Kidney (tissue), 13 donors: ENCODE measurements at regions not wholly inside any gene's neighbourhood (a gene's known extent, or its start where the extent isn't known, plus 50 kb on each side); places are given as distances from the start of the nearest gene placed in this dataset.
A peak's percentile ranks its signal among the peaks of the same experiment; 100 is the strongest.

Experiments used
- DNase-seq, 5 donors: peaks; one replicate each; pipeline ENCODE4 v3.0.0-alpha.2; 2013 to 2020
- FAIRE-seq: peaks from 2 replicates; lab custom pipeline; 2012; peaks lifted over from hg19 to GRCh38; lab: Jason Lieb, UNC
- H3K27ac ChIP-seq, 2 donors: one replicate each; pipeline ENCODE4 v1.7.0; 2013; ENCODE audit warnings: low read depth in 2 of 2, low read length in 2 of 2, inconsistent platforms in 1 of 2
- H3K27me3 ChIP-seq: one replicate; pipeline ENCODE4 v1.7.1; 2013; ENCODE audit warnings: low read length, inconsistent platforms; ENCODE audit not compliant: control insufficient read depth, insufficient read depth
- H3K36me3 ChIP-seq, 3 donors: one replicate each; pipeline versions ENCODE4 v1.7.0 to v1.7.1; 2013; ENCODE audit warnings: low read length in 3 of 3, control low read depth in 1 of 3, inconsistent platforms in 1 of 3; ENCODE audit not compliant: insufficient read depth in 3 of 3, control insufficient read depth in 2 of 3
- H3K4me1 ChIP-seq, 3 donors: one replicate each; pipeline versions ENCODE4 v1.7.0 to v1.7.1; 2013; ENCODE audit warnings: low read length in 3 of 3, inconsistent platforms in 1 of 3, low read depth in 1 of 3; ENCODE audit not compliant: control insufficient read depth in 2 of 3, insufficient read depth in 2 of 3
- H3K4me3 ChIP-seq, 3 donors: one replicate each; pipeline versions ENCODE4 v1.7.0 to v1.8.1; 2013; ENCODE audit warnings: low read length in 3 of 3, control low read depth in 1 of 3, inconsistent platforms in 1 of 3
- H3K9ac ChIP-seq, 3 donors: one replicate each; pipeline versions ENCODE4 v1.7.0 to v1.7.1; 2013; ENCODE audit warnings: low read length in 3 of 3, control low read depth in 1 of 3, inconsistent platforms in 1 of 3
- H3K9me3 ChIP-seq, 3 donors: one replicate each; pipeline versions ENCODE4 v1.7.0 to v1.7.1; 2013; ENCODE audit warnings: low read length in 3 of 3, control low read depth in 1 of 3, inconsistent platforms in 1 of 3; ENCODE audit not compliant: control insufficient read depth in 2 of 3, insufficient read depth in 1 of 3
- intact Hi-C: fragments of 100-400 bp; cut with DNase I; formaldehyde crosslinking; loops from one replicate; pipeline ENCODE4 v1.11.1; 2022
- TF ChIP-seq, protein P1 (sequence below): IDR thresholded peaks from 3 replicates; pipeline ENCODE4 v1.5.1; 2012; ENCODE audit warnings: mild to moderate bottlenecking, moderate library complexity, borderline replicate concordance; ENCODE audit not compliant: insufficient read depth; ENCODE audit errors: extremely low read depth
- donor health status: control.
- donor health status: control.
- donor health status: control.
- donor health status: control.
- donor health status: control.
- donor health status: DM: yes; HTN: yes; CAD: no.
- donor health status: Normal renal cell carcinoma (clear cell type).

DNA sequence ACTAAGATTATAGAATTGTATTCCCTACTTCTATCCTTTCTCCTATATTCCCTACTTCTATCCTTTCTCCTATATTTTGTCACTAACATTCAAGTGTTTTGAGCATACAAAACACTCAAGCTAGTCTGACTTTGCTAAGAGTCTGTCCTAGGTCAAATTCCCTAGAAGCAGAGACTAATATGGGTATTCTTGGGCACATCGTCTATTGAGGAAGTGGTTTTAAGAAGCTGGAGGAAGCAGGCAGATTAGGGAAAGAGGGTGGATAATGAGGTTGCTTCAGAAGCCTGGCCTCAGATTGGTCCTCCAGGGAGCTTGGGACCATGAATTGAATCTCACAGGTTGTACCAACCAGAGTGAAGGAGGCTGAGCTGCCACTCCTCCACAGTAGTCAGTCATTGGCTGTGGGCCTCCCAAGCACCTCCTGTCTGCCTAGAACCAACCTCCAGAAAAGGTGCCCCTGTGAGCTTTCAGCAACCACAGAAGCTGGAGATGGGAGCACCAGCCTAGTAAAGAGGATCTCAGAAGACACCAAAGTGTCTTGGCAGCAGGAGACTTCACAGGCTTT lies 295.9 kb upstream of the PHF14 start:
- Histone ChIP-seq H3K4me3 (no peak overlapping the region), H3K36me3 (no peaks in the 10 kb centered on the region), H3K9ac (no peak overlapping the region), H3K27me3 (no peaks in the 10 kb centered on the region), H3K9me3 (no peaks in the 10 kb centered on the region), H3K27ac (no peak overlapping the region), H3K4me1 (no peaks in the 10 kb centered on the region)
- FAIRE-seq (no peak), DNase-seq (no peak)
- intact Hi-C loops, result no loop called here
- TF ChIP-seq, protein P1, sequence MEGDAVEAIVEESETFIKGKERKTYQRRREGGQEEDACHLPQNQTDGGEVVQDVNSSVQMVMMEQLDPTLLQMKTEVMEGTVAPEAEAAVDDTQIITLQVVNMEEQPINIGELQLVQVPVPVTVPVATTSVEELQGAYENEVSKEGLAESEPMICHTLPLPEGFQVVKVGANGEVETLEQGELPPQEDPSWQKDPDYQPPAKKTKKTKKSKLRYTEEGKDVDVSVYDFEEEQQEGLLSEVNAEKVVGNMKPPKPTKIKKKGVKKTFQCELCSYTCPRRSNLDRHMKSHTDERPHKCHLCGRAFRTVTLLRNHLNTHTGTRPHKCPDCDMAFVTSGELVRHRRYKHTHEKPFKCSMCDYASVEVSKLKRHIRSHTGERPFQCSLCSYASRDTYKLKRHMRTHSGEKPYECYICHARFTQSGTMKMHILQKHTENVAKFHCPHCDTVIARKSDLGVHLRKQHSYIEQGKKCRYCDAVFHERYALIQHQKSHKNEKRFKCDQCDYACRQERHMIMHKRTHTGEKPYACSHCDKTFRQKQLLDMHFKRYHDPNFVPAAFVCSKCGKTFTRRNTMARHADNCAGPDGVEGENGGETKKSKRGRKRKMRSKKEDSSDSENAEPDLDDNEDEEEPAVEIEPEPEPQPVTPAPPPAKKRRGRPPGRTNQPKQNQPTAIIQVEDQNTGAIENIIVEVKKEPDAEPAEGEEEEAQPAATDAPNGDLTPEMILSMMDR, result no peak

DNA sequence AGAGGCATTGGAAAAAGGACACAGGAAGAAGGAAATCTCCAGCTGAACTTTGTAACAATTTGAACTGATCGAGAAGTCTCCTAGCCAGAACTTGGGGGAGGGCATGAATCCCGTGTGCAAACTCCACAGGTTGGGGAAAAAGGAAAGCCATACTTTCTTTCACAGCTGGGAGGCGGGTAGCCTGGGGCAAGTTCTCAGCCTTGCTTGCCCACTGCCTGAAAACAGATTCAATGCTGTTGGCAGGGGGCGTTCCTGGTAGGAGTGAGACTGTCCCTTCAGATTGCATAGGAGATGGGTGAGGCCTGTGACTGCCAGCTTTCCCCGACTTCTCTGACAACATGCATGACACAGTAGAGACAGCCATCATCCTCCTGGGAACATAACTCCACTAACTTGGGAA lies 289.1 kb upstream of the PHF14 start:
- H3K36me3 ChIP-seq, result no peaks in the 10 kb centered on the region
- no peak overlapping the region for H3K9ac ChIP-seq
- DNase-seq, result peak in 1 of 5 donors; percentile 38
- H3K9me3 ChIP-seq, result peaks cover 0 to 3% (median 0%) of the 10 kb centered on the region in 3 donors
- no peak for FAIRE-seq
- H3K4me1 ChIP-seq, result no peaks in the 10 kb centered on the region
- H3K4me3 ChIP-seq, result no peak overlapping the region
- no peaks in the 10 kb centered on the region for H3K27me3 ChIP-seq
- TF ChIP-seq, protein P1, result no peak
- no peak overlapping the region for H3K27ac ChIP-seq
- intact Hi-C loops, result no loop called here

DNA sequence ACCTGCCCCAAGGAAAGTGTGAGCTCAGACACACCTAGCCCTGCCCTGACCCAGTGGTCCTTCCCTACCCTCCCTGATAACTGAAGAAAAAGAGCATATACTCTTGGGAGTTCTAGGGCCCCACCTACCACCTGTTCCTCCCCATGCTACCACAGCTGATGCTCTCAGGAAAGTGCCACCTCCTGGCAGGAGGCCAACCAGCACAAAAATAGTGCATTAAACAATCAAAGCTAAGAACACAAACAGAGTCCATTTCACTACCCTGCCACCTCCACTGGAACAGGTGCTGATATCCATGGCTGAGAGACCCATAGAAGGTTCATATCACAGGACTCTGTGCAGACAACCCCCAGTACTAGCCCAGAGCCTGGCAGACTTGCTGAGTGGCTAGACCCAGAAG lies 288.6 kb upstream of the PHF14 start:
- TF ChIP-seq, protein P1, result no peak
- Histone ChIP-seq H3K4me1 (no peaks in the 10 kb centered on the region), H3K9ac (no peak overlapping the region), H3K4me3 (no peak overlapping the region), H3K27me3 (no peaks in the 10 kb centered on the region), H3K36me3 (no peaks in the 10 kb centered on the region), H3K27ac (no peak overlapping the region), H3K9me3 (peaks cover 0 to 3% (median 0%) of the 10 kb centered on the region in 3 donors)
- FAIRE-seq (no peak), DNase-seq (peak in 1 of 5 donors; percentile 18)
- intact Hi-C loops, result no loop called here

DNA sequence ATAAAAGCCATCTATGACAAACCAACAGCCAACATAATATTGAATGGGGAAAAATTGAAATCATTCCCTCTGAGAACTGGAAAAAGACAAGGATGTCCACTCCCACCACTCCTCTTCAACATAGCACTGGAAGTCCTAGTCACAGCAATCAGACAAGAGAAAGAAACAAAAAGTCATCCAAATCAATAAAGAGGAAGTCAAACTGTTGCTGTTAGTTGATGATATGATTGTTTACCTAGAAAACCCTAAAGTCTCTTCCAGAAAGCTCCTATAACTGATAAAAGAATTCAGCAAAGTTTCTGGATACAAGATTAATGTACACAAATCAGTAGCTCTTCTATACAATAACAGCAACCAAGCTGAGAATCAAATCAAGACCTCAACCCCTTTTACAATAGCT lies 285.1 kb upstream of the PHF14 start:
- TF ChIP-seq, protein P1, result no peak
- Histone ChIP-seq H3K9ac (no peak overlapping the region), H3K4me3 (no peak overlapping the region), H3K9me3 (peaks cover 0 to 3% (median 0%) of the 10 kb centered on the region in 3 donors), H3K27me3 (no peaks in the 10 kb centered on the region), H3K4me1 (no peaks in the 10 kb centered on the region), H3K36me3 (no peaks in the 10 kb centered on the region), H3K27ac (no peak overlapping the region)
- no peak for DNase-seq
- intact Hi-C loops, result no loop called here
- FAIRE-seq, result no peak
